Activated CD4-positive, alpha-beta memory T cell treated with anti-CD3 and anti-CD28 coated beads for 36 hours (primary cell): ENCODE measurements at regions not wholly inside any gene's neighbourhood (a gene's known extent, or its start where the extent isn't known, plus 50 kb on each side); places are given as distances from the start of the nearest gene placed in this dataset.

Source experiments
- CTCF ChIA-PET: fragments of 350-600 bp; sonication (Branson Sonifier 250); formaldehyde crosslinking; loops from one replicate; lab custom pipeline; 2021; ENCODE audit warnings: antibody characterized with exemption, inconsistent platforms; lab: Charles Lee
- POLR2A ChIA-PET: fragments of 350-600 bp; sonication (Branson Sonifier 250); formaldehyde crosslinking; loops from one replicate; lab custom pipeline; 2021; ENCODE audit warnings: antibody characterized with exemption; lab: Charles Lee
- DNase-seq: peaks from one replicate; pipeline ENCODE4 v3.0.0-alpha.2; 2020
- H3K27ac Mint-ChIP-seq: one replicate; pipeline ENCODE4 v1.8.0; 2021; ENCODE audit warnings: mixed read lengths
- H3K27me3 Mint-ChIP-seq: one replicate; pipeline ENCODE4 v1.8.0; 2021; ENCODE audit warnings: mixed read lengths
- H3K36me3 Mint-ChIP-seq: one replicate; pipeline ENCODE4 v1.8.0; 2021; ENCODE audit warnings: mixed read lengths
- H3K4me1 Mint-ChIP-seq: one replicate; pipeline ENCODE4 v1.8.0; 2021; ENCODE audit warnings: low read depth, mixed read lengths
- H3K4me3 Mint-ChIP-seq: one replicate; pipeline ENCODE4 v1.8.0; 2021; ENCODE audit warnings: mild to moderate bottlenecking, mixed read lengths
- H3K9me3 Mint-ChIP-seq: one replicate; pipeline ENCODE4 v1.8.0; 2021; ENCODE audit warnings: mixed read lengths
- intact Hi-C: fragments of 100-400 bp; cut with micrococcal nuclease; formaldehyde crosslinking; loops from one replicate; pipeline ENCODE4 v1.15.1; 2023

DNA sequence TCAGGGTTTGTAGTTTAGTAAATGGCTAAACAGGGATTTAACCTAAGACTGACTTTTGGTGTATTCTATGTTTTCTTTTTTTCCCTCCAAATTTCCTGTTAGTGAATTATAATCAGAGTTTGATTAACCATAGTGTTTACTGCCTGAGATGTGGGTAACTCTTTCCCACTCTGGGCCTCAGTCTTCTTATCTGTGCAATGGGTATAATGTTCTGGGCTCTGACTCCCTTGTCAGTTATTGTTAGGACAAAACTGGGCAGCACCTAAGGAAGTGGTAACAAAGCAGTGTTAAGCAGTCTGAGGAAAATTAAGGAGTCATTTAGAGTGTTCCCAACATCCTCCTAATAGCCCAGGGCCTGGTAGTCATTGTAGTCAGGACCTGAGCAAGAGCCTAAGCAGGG lies 206.4 kb upstream of the N4BP1 start:
- ChIA-PET POLR2A (no interaction called here), CTCF (no interaction called here)
- Mint-ChIP-seq H3K9me3 (no peaks in the 10 kb centered on the region), H3K36me3 (peaks cover 4% of the 10 kb centered on the region), H3K27ac (no peak overlapping the region), H3K27me3 (peaks cover 14% of the 10 kb centered on the region), H3K4me1 (no peaks in the 10 kb centered on the region), H3K4me3 (no peak overlapping the region)
- DNase-seq = no peak
- intact Hi-C loops = no loop called here

DNA sequence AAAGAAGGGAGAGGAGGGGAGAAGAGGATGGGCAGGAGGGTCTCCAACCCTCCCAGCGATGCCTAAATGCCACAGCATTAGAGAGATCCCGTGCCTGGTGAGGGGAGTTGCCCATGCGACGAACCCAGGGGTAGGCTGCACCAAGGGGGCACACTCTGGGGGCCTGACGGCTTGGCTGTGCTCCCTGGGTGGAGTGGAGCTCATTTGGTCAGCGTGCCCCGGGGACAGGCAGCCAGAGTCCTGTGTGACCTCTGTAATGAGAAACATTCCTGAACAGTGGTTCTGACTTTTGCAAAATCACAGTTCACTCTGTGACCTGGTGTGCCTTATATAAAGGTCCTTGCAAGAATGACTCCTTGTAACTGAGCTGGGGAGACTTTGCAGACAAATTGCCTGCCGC lies 205.0 kb upstream of the N4BP1 start:
- H3K9me3 Mint-ChIP-seq = no peaks in the 10 kb centered on the region
- intact Hi-C loops = no loop called here
- no peak overlapping the region for H3K27ac Mint-ChIP-seq
- CTCF ChIA-PET = no interaction called here
- H3K27me3 Mint-ChIP-seq = peaks cover 19% of the 10 kb centered on the region
- DNase-seq = no peak
- peaks cover 4% of the 10 kb centered on the region for H3K36me3 Mint-ChIP-seq
- H3K4me3 Mint-ChIP-seq = no peak overlapping the region
- POLR2A ChIA-PET = no interaction called here
- no peaks in the 10 kb centered on the region for H3K4me1 Mint-ChIP-seq

DNA sequence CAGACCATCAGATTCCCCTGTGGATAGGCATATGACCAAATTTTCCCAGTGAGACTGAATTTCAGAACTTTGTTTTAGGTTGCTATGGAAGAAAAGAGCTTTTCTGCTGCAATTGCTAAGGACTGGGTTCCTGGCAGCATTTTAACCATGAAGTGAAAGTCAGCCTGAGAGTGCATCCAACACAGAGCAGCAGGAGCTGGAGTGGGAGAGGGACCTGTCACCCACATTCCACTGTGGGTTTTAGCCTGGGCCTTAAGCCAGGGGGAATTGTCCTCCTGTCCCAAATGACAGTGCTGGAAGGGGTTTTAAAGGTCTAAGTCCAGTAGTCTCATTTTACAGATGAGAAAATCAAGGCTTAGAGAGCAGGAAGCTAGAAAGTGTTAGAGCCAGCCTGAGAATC lies 203.5 kb upstream of the N4BP1 start:
- Mint-ChIP-seq H3K4me3 (no peak overlapping the region), H3K36me3 (peaks cover 4% of the 10 kb centered on the region), H3K4me1 (no peaks in the 10 kb centered on the region), H3K9me3 (no peaks in the 10 kb centered on the region), H3K27me3 (peaks cover 24% of the 10 kb centered on the region), H3K27ac (no peak overlapping the region)
- intact Hi-C loops = no loop called here
- ChIA-PET POLR2A (no interaction called here), CTCF (no interaction called here)
- no peak for DNase-seq

DNA sequence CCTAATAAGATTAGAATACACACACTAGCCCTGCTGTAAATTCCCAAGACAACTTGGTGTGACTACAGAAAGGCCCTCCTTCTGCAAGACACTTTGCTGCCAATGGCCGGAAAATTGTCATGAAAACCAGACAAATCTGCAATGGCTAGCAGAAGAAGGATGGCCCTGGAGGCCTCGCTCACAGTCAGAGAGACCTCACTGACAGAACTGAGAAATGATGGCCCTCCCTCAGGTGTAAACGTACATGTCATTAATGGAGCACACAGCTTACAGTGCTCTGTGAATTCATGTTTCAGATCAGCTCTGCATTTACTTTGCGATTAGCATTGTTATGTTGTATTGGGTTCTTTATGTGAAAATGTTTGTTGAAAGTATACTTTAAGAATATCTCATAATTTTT lies 202.9 kb upstream of the N4BP1 start:
- intact Hi-C loops = no loop called here
- ChIA-PET POLR2A (no interaction called here), CTCF (no interaction called here)
- H3K27me3 Mint-ChIP-seq = peaks cover 24% of the 10 kb centered on the region
- H3K4me3 Mint-ChIP-seq = no peak overlapping the region
- DNase-seq = no peak
- H3K4me1 Mint-ChIP-seq = no peaks in the 10 kb centered on the region
- no peaks in the 10 kb centered on the region for H3K9me3 Mint-ChIP-seq
- H3K36me3 Mint-ChIP-seq = peaks cover 4% of the 10 kb centered on the region
- H3K27ac Mint-ChIP-seq = no peak overlapping the region

DNA sequence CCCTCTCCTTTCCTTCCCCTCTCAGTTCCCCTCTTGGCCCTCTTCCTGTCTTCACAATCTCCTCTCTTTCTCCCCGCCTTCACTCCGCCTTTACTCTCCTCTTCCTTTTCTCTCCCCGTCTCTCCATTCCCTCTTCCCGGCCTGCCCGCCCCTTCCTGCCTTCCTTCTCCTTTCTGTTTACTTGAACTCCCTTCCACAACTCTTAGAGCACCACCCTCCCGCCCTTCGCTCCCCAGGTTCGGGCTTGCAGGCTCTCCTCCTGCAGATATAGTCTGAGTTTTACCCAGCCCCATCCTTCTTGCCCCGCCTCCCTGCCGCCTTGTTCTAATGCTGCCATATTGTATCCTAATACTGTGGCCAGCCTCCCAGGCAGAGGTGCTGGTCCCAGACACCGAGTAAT lies 201.5 kb upstream of the N4BP1 start:
- Mint-ChIP-seq H3K4me1 (no peaks in the 10 kb centered on the region), H3K4me3 (no peak overlapping the region), H3K27me3 (peaks cover 24% of the 10 kb centered on the region), H3K36me3 (peaks cover 4% of the 10 kb centered on the region), H3K9me3 (no peaks in the 10 kb centered on the region), H3K27ac (no peak overlapping the region)
- intact Hi-C loops = no loop called here
- ChIA-PET CTCF (no interaction called here), POLR2A (no interaction called here)
- DNase-seq = no peak

DNA sequence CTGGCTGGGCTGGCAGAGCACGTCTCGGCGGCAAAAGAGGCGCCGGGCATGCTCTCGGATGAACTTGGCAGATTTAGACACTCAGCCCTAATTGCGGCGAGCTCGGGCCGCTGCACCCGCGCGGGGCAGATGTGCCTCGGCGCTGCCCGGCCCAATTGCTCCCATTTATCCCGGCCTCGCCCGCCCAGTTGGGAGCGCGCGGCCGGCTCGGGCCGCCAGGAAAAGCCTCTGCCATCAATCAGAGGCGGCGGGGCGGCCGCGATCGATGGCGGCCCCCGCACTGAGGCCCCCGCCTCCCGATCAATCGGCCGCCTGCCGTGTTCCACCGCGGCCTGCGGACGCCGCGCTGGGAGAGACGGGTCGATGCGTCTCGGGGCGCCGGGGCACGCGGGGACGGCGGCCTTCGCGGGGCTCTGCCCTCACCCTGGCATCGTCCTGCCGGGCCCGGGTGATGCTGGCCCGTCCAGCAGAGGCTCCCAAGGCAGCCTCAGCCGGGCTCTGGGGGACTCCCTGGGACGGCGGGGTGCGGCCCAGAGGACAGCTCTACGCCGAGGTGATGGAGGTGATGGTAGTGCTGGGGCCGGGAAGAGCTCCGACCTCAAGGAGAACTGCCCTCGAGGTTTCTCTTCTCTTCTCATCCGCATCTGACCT lies 200.9 kb upstream of the N4BP1 start:
- Mint-ChIP-seq H3K9me3 (no peaks in the 10 kb centered on the region), H3K4me1 (no peaks in the 10 kb centered on the region), H3K27me3 (peaks cover 24% of the 10 kb centered on the region), H3K36me3 (peaks cover 4% of the 10 kb centered on the region), H3K4me3 (no peak overlapping the region), H3K27ac (no peak overlapping the region)
- no peak for DNase-seq
- CTCF ChIA-PET = no interaction called here
- intact Hi-C loops = no loop called here
- POLR2A ChIA-PET = no interaction called here

DNA sequence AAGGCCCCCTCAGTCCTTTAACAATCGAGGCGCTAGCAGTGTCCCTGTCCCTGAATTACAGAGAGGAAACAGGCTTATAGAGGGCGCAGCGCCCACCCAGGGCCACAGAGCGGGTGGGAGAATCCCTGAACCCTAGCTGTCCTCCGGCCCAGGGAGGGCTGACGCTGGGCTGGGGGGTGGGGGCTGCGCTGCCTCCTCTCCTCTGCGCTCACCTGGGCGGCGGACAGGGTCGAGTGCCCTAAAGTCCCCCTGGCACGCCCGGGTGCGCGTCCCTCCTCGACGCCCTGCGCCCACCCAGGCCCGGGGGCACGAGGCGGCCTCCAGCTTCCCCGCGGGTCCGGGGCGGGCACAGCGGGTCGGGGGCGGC lies 200.4 kb upstream of the N4BP1 start:
- DNase-seq = no peak
- Mint-ChIP-seq H3K27ac (no peak overlapping the region), H3K4me3 (no peak overlapping the region), H3K9me3 (peaks cover 2% of the 10 kb centered on the region), H3K27me3 (peaks cover 24% of the 10 kb centered on the region), H3K4me1 (no peaks in the 10 kb centered on the region), H3K36me3 (peaks cover 4% of the 10 kb centered on the region)
- intact Hi-C loops = no loop called here
- ChIA-PET POLR2A (no interaction called here), CTCF (no interaction called here)

DNA sequence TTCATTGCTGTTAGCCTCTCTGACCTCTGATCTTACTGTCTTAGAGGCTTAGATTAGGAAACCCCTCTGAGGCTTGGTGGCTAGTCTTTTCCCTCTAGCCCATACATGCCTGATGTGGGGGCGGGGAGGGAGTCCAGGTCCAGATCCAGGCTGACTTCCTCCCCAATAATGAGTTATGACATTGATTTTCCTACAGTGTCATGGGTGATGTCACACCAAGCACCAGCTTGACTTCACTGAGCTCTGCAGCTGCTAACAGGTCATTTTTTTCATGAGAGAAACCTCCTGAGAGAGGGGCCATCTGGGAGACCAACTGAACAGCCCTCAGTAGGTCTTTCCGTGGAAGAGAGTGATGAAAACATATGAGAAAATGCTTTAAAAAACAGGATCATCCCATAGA lies 180.2 kb upstream of the N4BP1 start:
- Mint-ChIP-seq H3K27ac (no peak overlapping the region), H3K36me3 (no peaks in the 10 kb centered on the region), H3K4me3 (no peak overlapping the region), H3K4me1 (no peaks in the 10 kb centered on the region), H3K9me3 (peaks cover 2% of the 10 kb centered on the region), H3K27me3 (no peaks in the 10 kb centered on the region)
- CTCF ChIA-PET = no interaction called here
- intact Hi-C loops = no loop called here
- POLR2A ChIA-PET = no interaction called here
- no peak for DNase-seq

DNA sequence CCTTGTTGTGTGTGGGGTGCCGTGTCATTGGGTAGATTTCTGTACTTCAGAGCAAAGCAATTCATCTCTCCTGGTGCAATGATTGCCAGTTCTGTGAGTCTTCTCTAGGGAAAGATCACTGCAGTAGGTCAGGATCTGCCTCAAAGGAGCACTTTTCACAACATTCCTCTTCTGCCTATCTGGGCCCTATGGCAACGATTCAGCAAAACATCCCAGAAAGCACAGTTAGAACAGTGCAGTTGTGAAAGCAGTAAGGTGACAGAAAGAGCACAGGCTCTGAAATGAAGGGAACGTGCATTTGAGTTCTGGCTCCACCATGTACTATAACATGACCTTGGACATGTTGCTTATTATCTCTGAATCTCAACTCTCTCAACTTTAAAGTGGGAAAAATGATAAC lies 178.5 kb upstream of the N4BP1 start:
- no peaks in the 10 kb centered on the region for H3K36me3 Mint-ChIP-seq
- intact Hi-C loops = no loop called here

DNA sequence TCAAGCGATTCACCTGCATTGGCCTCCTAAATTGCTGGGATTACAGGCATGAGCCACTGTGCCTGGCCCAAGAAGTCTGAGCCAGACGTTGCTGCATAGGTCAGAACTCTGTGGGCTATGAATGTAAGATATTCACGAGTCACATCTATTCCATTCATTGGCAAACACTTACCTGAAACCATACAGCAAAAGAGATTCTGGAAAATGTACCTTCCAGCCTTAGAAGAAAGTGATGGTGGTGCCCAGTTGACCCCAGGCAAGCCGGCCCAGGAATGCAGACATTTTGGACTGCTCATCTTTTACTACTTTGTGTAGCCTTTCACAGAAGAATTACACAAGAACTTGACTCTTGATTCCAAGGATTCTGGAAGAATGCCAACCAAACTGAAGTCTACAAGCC lies 135.6 kb upstream of the N4BP1 start:
- H3K4me1 Mint-ChIP-seq = no peaks in the 10 kb centered on the region
- intact Hi-C loops = no loop called here
- DNase-seq = no peak
- no peaks in the 10 kb centered on the region for H3K36me3 Mint-ChIP-seq
- H3K27ac Mint-ChIP-seq = no peak overlapping the region
- ChIA-PET CTCF (no interaction called here), POLR2A (no interaction called here)
- H3K4me3 Mint-ChIP-seq = no peak overlapping the region
- H3K27me3 Mint-ChIP-seq = no peaks in the 10 kb centered on the region
- H3K9me3 Mint-ChIP-seq = peaks cover 2% of the 10 kb centered on the region

More for the DNA sequence above, 178.5 kb upstream of the N4BP1 start:
- H3K27me3 Mint-ChIP-seq = no peaks in the 10 kb centered on the region
- CTCF ChIA-PET = no interaction called here
- peaks cover 2% of the 10 kb centered on the region for H3K9me3 Mint-ChIP-seq
- H3K27ac Mint-ChIP-seq = no peak overlapping the region
- no peak for DNase-seq
- POLR2A ChIA-PET = no interaction called here
- no peak overlapping the region for H3K4me3 Mint-ChIP-seq
- H3K4me1 Mint-ChIP-seq = no peaks in the 10 kb centered on the region

DNA sequence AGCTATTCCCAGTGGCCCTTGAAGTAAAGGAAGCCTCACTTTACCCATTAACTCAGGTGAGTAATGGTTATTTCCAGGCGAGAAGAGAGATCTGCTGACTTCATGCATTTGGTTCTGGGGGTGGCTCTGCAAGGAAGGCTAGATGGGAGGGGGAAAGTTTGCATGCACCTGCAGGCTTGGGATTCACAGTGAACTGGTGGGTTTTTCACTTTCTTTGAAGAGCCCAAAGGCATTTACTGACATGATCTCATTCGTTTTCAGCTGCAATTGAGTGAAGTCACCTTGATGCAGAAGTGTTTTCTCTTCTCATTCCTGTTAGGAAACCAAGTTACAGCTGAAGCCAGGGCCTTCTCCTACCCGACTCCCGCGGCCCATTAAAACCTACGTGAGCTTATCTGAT lies 131.0 kb upstream of the N4BP1 start:
- H3K4me1 Mint-ChIP-seq = no peaks in the 10 kb centered on the region

DNA sequence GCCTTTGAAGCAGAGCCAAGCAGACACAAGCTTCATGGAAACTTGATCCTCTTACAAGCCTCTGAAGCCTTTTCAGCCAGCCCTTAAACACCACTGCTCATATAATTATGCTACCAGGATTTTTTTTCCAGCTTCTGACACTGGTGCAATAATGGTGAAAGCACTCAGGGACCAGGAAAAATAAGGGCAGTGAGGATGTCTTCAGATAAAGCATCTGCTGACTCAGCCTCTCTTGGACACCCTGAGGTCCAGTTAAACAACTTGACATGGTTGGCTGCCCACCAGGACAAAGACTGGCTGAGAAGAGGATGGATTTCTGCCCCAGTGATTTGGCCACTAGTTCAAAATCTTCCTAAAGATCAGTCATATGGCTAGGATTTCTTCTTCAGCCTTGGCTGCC lies 124.2 kb upstream of the N4BP1 start:
- Mint-ChIP-seq H3K4me1 (no peaks in the 10 kb centered on the region), H3K4me3 (no peak overlapping the region), H3K27ac (no peak overlapping the region), H3K36me3 (no peaks in the 10 kb centered on the region), H3K27me3 (no peaks in the 10 kb centered on the region), H3K9me3 (no peaks in the 10 kb centered on the region)
- ChIA-PET POLR2A (no interaction called here), CTCF (no interaction called here)
- no peak for DNase-seq
- intact Hi-C loops = no loop called here

More for the DNA sequence above, 131.0 kb upstream of the N4BP1 start:
- intact Hi-C loops = no loop called here
- Mint-ChIP-seq H3K27ac (no peak overlapping the region), H3K9me3 (no peaks in the 10 kb centered on the region), H3K4me3 (no peak overlapping the region), H3K36me3 (no peaks in the 10 kb centered on the region), H3K27me3 (no peaks in the 10 kb centered on the region)
- CTCF ChIA-PET = no interaction called here
- POLR2A ChIA-PET = no interaction called here
- DNase-seq = no peak

DNA sequence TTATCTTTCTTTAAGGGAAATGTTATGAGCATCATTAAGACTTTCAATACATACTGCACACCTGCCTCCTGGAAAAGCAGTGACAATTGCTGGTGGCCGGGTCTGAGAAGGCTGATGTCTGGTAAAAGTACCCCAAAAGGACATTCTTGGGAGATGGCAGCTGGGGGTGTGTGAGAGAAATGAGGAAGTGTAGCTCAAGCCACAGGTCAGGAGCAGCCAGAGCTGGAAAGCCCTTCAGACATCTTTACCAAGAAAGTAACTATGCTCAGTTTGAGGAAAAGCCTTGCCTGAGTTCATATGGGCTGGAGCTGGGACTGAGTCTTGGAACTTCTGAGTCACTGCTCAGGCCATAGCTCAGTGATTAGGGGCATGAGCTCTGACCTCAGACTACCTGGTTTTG lies 94.7 kb upstream of the N4BP1 start:
- Mint-ChIP-seq H3K9me3 (peaks cover 3% of the 10 kb centered on the region), H3K27me3 (no peaks in the 10 kb centered on the region), H3K36me3 (no peaks in the 10 kb centered on the region), H3K4me1 (no peaks in the 10 kb centered on the region), H3K27ac (no peak overlapping the region), H3K4me3 (no peak overlapping the region)
- ChIA-PET POLR2A (no interaction called here), CTCF (no interaction called here)
- DNase-seq = no peak
- intact Hi-C loops = no loop called here
